ENCODE measurements at regions not wholly inside any gene's neighbourhood (a gene's known extent, or its start where the extent isn't known, plus 50 kb on each side); places are given as distances from the start of the nearest gene placed in this dataset.

DNA sequence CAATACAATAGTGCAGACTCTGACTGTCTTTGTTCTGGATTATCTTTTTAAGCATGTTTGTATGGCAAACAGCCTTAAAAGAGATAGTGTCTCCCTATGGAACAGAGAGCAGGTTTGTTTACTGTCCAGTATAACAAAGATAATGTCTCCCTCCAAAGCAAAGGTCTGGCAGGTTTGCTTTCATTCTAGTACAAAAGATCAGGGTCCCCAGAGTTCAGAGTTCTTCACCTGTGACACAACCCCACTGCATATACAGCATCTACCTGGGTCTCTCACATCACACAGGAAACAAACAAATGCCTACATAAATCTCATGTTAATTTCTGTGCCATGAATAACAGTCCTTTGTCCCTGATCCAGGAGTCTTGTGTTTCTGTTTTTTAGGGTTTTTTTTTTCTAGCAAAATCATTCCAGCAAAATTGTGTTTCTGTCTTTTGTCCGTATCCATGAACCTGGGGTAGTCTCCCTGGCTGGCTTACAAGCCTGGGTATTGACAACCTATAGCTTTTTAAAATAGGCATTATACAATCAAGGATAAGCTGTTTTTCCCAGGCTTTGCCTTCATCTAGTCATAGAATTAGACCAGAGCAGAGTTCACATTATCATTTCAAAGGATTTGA, 89.4 kb upstream of the PTBP2 start (continued):
- TF ChIP-seq HMG20A (CRISPR knock-in tag; IDR thresholded peaks at IDR 0.05; ENCODE audit: borderline replicate concordance) (peak; percentile 96), ZSCAN9 (CRISPR knock-in tag; IDR thresholded peaks at IDR 0.05; ENCODE audit: borderline replicate concordance) (no peak), CEBPG (CRISPR knock-in tag; IDR thresholded peaks at IDR 0.05) (peak; percentile 73), NBN (conservative IDR thresholded peaks at IDR 0.05) (no peak), MIXL1 (CRISPR knock-in tag; IDR thresholded peaks at IDR 0.05) (peak; percentile 82), ZMYM4 (CRISPR knock-in tag; IDR thresholded peaks at IDR 0.05) (0 out of 2 replicates have a peak, but pooled peaks have one; percentile 14), MYPOP (CRISPR knock-in tag; IDR thresholded peaks at IDR 0.05) (peak; percentile 52; the same call in 1 of the 2 replicates), THAP11 (CRISPR knock-in tag; IDR thresholded peaks at IDR 0.05) (no peak), IRF2 (CRISPR knock-in tag; IDR thresholded peaks at IDR 0.05) (peak; percentile 22; the same call in 1 of the 2 replicates), PAWR (CRISPR knock-in tag; IDR thresholded peaks at IDR 0.05; ENCODE audit: borderline replicate concordance) (no peak), ZNF670 (CRISPR knock-in tag; IDR thresholded peaks at IDR 0.05; ENCODE audit: borderline replicate concordance) (peak; percentile 37; the same call in 1 of the 2 replicates), PHF21A (CRISPR knock-in tag; IDR thresholded peaks at IDR 0.05) (peak; percentile 74), ZFX (CRISPR knock-in tag; IDR thresholded peaks at IDR 0.05; ENCODE audit: low read depth) (no peak), ZNF24 (IDR thresholded peaks at IDR 0.05) (no peak), GATA4 (IDR thresholded peaks at IDR 0.05; ENCODE audit: borderline replicate concordance, low read depth) (peak; percentile 97)
- TF ChIP-seq, protein P1, sequence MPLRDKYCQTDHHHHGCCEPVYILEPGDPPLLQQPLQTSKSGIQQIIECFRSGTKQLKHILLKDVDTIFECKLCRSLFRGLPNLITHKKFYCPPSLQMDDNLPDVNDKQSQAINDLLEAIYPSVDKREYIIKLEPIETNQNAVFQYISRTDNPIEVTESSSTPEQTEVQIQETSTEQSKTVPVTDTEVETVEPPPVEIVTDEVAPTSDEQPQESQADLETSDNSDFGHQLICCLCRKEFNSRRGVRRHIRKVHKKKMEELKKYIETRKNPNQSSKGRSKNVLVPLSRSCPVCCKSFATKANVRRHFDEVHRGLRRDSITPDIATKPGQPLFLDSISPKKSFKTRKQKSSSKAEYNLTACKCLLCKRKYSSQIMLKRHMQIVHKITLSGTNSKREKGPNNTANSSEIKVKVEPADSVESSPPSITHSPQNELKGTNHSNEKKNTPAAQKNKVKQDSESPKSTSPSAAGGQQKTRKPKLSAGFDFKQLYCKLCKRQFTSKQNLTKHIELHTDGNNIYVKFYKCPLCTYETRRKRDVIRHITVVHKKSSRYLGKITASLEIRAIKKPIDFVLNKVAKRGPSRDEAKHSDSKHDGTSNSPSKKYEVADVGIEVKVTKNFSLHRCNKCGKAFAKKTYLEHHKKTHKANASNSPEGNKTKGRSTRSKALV (CRISPR knock-in tag; IDR thresholded peaks at IDR 0.05) = peak; percentile 47; the same call in 1 of the 2 replicates
